ENCODE measurements at regions not wholly inside any gene's neighbourhood (a gene's known extent, or its start where the extent isn't known, plus 50 kb on each side); places are given as distances from the start of the nearest gene placed in this dataset.
A peak's percentile ranks its signal among the peaks of the same experiment; 100 is the strongest.

- intact Hi-C loops (cut with DNase I; ENCODE audit: low total_unique reads) = no loop called here
- no peak for DNase-seq
- TF ChIP-seq CTCF (IDR thresholded peaks at IDR 0.05) (no peak), POLR2A (IDR thresholded peaks at IDR 0.05) (no peak)
- no peak overlapping the region for H3K4me3 ChIP-seq
- no peaks in the 10 kb centered on the region for H3K9me3 ChIP-seq
- no peaks in the 10 kb centered on the region for H3K4me1 ChIP-seq
- no peak overlapping the region for H3K27ac ChIP-seq
- no peaks in the 10 kb centered on the region for H3K36me3 ChIP-seq
- no peaks in the 10 kb centered on the region for H3K27me3 ChIP-seq
Measured at GRCh38 chr6:71373943-71374342, 85.3 kb downstream of the OGFRL1 start.

DNA sequence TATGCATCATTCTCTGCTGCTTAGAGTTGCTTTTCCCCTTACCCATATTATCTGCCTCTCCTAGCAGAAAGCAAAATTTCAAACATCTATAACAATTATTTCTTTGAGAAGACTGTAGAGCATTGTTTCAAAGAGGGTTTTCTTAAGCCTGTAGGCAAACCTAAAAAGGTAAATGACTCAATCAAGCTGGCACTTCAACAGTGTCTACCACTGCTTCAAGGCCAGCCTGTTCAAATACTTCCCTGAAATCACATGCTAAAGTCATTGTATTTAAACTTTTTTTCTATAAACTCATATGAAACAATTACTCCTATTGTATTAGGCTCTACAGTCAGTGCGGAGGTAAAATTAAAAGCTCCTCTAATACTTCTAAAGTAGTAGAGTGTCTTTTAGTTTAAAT, 87.1 kb downstream of the OGFRL1 start:
- no peak for TF ChIP-seq POLR2A (IDR thresholded peaks at IDR 0.05)
- TF ChIP-seq CTCF (IDR thresholded peaks at IDR 0.05) = no peak
- no peaks in the 10 kb centered on the region for H3K36me3 ChIP-seq
- no peak overlapping the region for H3K27ac ChIP-seq
- no peaks in the 10 kb centered on the region for H3K9me3 ChIP-seq
- no peaks in the 10 kb centered on the region for H3K27me3 ChIP-seq
- H3K4me1 ChIP-seq = no peaks in the 10 kb centered on the region
- intact Hi-C loops (cut with DNase I; ENCODE audit: low total_unique reads) = no loop called here
- DNase-seq = no peak
- H3K4me3 ChIP-seq = no peak overlapping the region

- intact Hi-C loops (cut with DNase I; ENCODE audit: low total_unique reads) = no loop called here
- Histone ChIP-seq H3K4me1 (no peaks in the 10 kb centered on the region), H3K27me3 (no peaks in the 10 kb centered on the region), H3K27ac (no peak overlapping the region), H3K9me3 (no peaks in the 10 kb centered on the region), H3K36me3 (no peaks in the 10 kb centered on the region), H3K4me3 (no peak overlapping the region)
- TF ChIP-seq CTCF (IDR thresholded peaks at IDR 0.05) = no peak
- no peak for TF ChIP-seq POLR2A (IDR thresholded peaks at IDR 0.05)
- no peak for DNase-seq
Measured at GRCh38 chr6:71376830-71377229, 88.2 kb downstream of the OGFRL1 start.

GRCh38 chr6:71383476-71383875, 94.9 kb downstream of the OGFRL1 start:
- intact Hi-C loops (cut with DNase I; ENCODE audit: low total_unique reads) = loop anchor here (10.0 kb wide), 1 partner anchor 131 kb away; no protein-coding TSS in a partner anchor
- Histone ChIP-seq H3K9me3 (no peaks in the 10 kb centered on the region), H3K4me3 (no peak overlapping the region), H3K27me3 (no peaks in the 10 kb centered on the region), H3K36me3 (no peaks in the 10 kb centered on the region), H3K4me1 (no peaks in the 10 kb centered on the region), H3K27ac (no peak overlapping the region)
- no peak for TF ChIP-seq CTCF (IDR thresholded peaks at IDR 0.05)
- no peak for TF ChIP-seq POLR2A (IDR thresholded peaks at IDR 0.05)
- DNase-seq = no peak

DNA sequence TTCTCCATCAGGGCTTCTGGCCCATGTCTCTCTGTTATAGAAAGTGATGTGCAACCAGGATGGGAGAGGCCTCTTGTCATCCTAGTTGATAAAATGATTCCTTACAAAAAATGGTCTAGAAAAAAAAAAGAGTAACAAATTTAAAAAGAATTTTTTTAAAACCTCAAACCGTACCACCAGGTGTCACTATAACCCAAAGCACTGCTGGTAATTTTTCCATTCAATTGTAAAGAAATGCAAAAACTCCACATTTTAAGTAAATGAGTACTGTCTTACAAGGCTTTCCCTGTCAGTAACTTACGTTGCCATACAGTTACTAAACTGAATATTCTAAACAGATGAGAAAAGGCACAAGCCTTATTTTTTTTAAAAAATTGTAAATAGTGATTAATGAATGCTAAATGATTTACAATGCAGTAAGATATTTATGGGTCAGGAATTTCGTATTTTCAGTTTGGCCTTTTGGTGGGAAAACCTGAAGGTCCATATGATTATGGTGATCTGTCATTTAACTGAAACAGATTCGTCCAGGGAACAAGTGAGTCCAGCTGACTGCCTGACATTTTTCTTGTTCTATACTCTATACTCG, 95.4 kb downstream of the OGFRL1 start:
- H3K4me3 ChIP-seq = no peak overlapping the region
- no peaks in the 10 kb centered on the region for H3K4me1 ChIP-seq
- intact Hi-C loops (cut with DNase I; ENCODE audit: low total_unique reads) = loop anchor here (10.0 kb wide), 1 partner anchor 131 kb away; no protein-coding TSS in a partner anchor
- DNase-seq = no peak
- no peak overlapping the region for H3K27ac ChIP-seq
- TF ChIP-seq POLR2A (IDR thresholded peaks at IDR 0.05) (no peak), CTCF (IDR thresholded peaks at IDR 0.05) (peak; percentile 52 to 83 (median 62))
- no peaks in the 10 kb centered on the region for H3K9me3 ChIP-seq
- no peaks in the 10 kb centered on the region for H3K36me3 ChIP-seq
- H3K27me3 ChIP-seq = no peaks in the 10 kb centered on the region

Data from uterus (tissue), 3 donors.